Tibial nerve (tissue), 4 donors: ENCODE measurements at regions not wholly inside any gene's neighbourhood (a gene's known extent, or its start where the extent isn't known, plus 50 kb on each side); places are given as distances from the start of the nearest gene placed in this dataset.

ENCODE experiments used
- DNase-seq, 2 donors: peaks; one replicate each; pipeline ENCODE4 v3.0.0-alpha.2; 2019; ENCODE audit warnings: low spot score in 2 of 2
- H3K27ac ChIP-seq, 4 donors: fragments of 200-600 bp; sonication (generic) in 3 of 4; one replicate each; pipeline ENCODE4 v1.5.1; 2017 to 2019; ENCODE audit warnings: mild to moderate bottlenecking in 1 of 4
- H3K27me3 ChIP-seq, 2 donors: fragments of 200-600 bp; sonication (generic) in 1 of 2; one replicate each; pipeline versions ENCODE4 v1.5.1 to v1.6.0; 2017 to 2019
- H3K36me3 ChIP-seq, 3 donors: fragments of 200-600 bp; sonication (generic); one replicate each; pipeline ENCODE4 v1.5.1; 2018 to 2019
- H3K4me1 ChIP-seq, 4 donors: fragments of 200-600 bp; sonication (generic) in 3 of 4; one replicate each; pipeline ENCODE4 v1.5.1; 2017 to 2019
- H3K4me3 ChIP-seq, 4 donors: fragments of 200-600 bp; sonication (generic) in 3 of 4; one replicate each; pipeline ENCODE4 v1.5.1; 2017 to 2019; ENCODE audit warnings: mild to moderate bottlenecking in 1 of 4, moderate library complexity in 1 of 4
- H3K9me3 ChIP-seq, 4 donors: fragments of 200-600 bp; sonication (generic) in 3 of 4; one replicate each; pipeline ENCODE4 v1.5.1; 2017 to 2019
- CTCF ChIP-seq, 5 experiments: fragments of 200-600 bp in 3 of 5; fragments of 450-650 bp in 2 of 5; sonication (generic) in 3 of 5; IDR thresholded peaks; one replicate each; pipeline ENCODE4 v1.5.1; 2016 to 2019; ENCODE audit warnings: antibody characterized with exemption in 5 of 5, mild to moderate bottlenecking in 3 of 5, moderate library complexity in 2 of 5
- EP300 ChIP-seq, 2 donors: sonication (generic); formaldehyde crosslinking; IDR thresholded peaks; one replicate each; pipeline ENCODE4 v1.6.1; 2017; ENCODE audit warnings: antibody characterized with exemption in 2 of 2, mild to moderate bottlenecking in 1 of 2
- POLR2A ChIP-seq, 2 donors: fragments of 450-650 bp; IDR thresholded peaks; one replicate each; pipeline ENCODE4 v1.6.1; 2017; ENCODE audit warnings: antibody characterized with exemption in 2 of 2, mild to moderate bottlenecking in 2 of 2, moderate library complexity in 2 of 2
- WGBS, 2 donors: methylation state at CpG; one replicate each; pipeline ENCODE4 v1.1.5; 2018; 5-methylcytosine and 5-hydroxymethylcytosine counted together

GRCh38 chr16:55380485-55380884 is 56.5 kb downstream of the IRX6 start:
- no peak for DNase-seq
- TF ChIP-seq POLR2A (IDR thresholded peaks at IDR 0.05) (no peak), CTCF (IDR thresholded peaks at IDR 0.05) (no peak), EP300 (IDR thresholded peaks at IDR 0.05) (no peak)
- Histone ChIP-seq H3K9me3 (no peaks in the 10 kb centered on the region), H3K27me3 (no peaks in the 10 kb centered on the region), H3K36me3 (no peaks in the 10 kb centered on the region), H3K4me3 (no peak overlapping the region), H3K4me1 (no peaks in the 10 kb centered on the region), H3K27ac (no peak overlapping the region)
- 85 to 86% methylated on average over 7 of the region's 7 CpGs for WGBS, 2 donors

- Histone ChIP-seq H3K4me1 (no peaks in the 10 kb centered on the region), H3K4me3 (no peak overlapping the region), H3K27me3 (no peaks in the 10 kb centered on the region), H3K9me3 (no peaks in the 10 kb centered on the region), H3K27ac (no peak overlapping the region), H3K36me3 (no peaks in the 10 kb centered on the region)
- TF ChIP-seq CTCF (IDR thresholded peaks at IDR 0.05) = no peak
- TF ChIP-seq POLR2A (IDR thresholded peaks at IDR 0.05) = no peak
- TF ChIP-seq EP300 (IDR thresholded peaks at IDR 0.05) = no peak
- no peak for DNase-seq
- WGBS, 2 donors = 80 to 82% methylated on average over 12 of the region's 12 CpGs
These were observed 60.6 kb downstream of the IRX6 start for GRCh38 chr16:55384288-55385247.

- no peak for DNase-seq
These were observed 61.4 kb downstream of the IRX6 start for GRCh38 chr16:55385359-55385758.

GRCh38 chr16:55386534-55387296 is 62.7 kb downstream of the IRX6 start:
- no peak for DNase-seq
- no peaks in the 10 kb centered on the region for H3K27me3 ChIP-seq
- H3K27ac ChIP-seq = no peak overlapping the region
- no peaks in the 10 kb centered on the region for H3K4me1 ChIP-seq
- 78 to 86% methylated on average over 5 of the region's 5 CpGs for WGBS, 2 donors
- H3K9me3 ChIP-seq = no peaks in the 10 kb centered on the region
- no peaks in the 10 kb centered on the region for H3K36me3 ChIP-seq
- TF ChIP-seq POLR2A (IDR thresholded peaks at IDR 0.05) (no peak), EP300 (IDR thresholded peaks at IDR 0.05) (no peak), CTCF (IDR thresholded peaks at IDR 0.05) (no peak)
- no peak overlapping the region for H3K4me3 ChIP-seq

More at GRCh38 chr16:55385359-55385758, 61.4 kb downstream of the IRX6 start:
- TF ChIP-seq CTCF (IDR thresholded peaks at IDR 0.05) = no peak
- no peak for TF ChIP-seq POLR2A (IDR thresholded peaks at IDR 0.05)
- TF ChIP-seq EP300 (IDR thresholded peaks at IDR 0.05) = no peak
- no peaks in the 10 kb centered on the region for H3K9me3 ChIP-seq
- no peaks in the 10 kb centered on the region for H3K27me3 ChIP-seq
- no peak overlapping the region for H3K27ac ChIP-seq
- no peak overlapping the region for H3K4me3 ChIP-seq
- H3K36me3 ChIP-seq = no peaks in the 10 kb centered on the region
- no peaks in the 10 kb centered on the region for H3K4me1 ChIP-seq
- WGBS, 2 donors = 72 to 80% methylated on average over 3 of the region's 3 CpGs
